ENCODE measurements at regions not wholly inside any gene's neighbourhood (a gene's known extent, or its start where the extent isn't known, plus 50 kb on each side); places are given as distances from the start of the nearest gene placed in this dataset.

GRCh38 chr9:10700915-10701314 lies 88.1 kb upstream of the PTPRD start:
- TF ChIP-seq, protein P1, sequence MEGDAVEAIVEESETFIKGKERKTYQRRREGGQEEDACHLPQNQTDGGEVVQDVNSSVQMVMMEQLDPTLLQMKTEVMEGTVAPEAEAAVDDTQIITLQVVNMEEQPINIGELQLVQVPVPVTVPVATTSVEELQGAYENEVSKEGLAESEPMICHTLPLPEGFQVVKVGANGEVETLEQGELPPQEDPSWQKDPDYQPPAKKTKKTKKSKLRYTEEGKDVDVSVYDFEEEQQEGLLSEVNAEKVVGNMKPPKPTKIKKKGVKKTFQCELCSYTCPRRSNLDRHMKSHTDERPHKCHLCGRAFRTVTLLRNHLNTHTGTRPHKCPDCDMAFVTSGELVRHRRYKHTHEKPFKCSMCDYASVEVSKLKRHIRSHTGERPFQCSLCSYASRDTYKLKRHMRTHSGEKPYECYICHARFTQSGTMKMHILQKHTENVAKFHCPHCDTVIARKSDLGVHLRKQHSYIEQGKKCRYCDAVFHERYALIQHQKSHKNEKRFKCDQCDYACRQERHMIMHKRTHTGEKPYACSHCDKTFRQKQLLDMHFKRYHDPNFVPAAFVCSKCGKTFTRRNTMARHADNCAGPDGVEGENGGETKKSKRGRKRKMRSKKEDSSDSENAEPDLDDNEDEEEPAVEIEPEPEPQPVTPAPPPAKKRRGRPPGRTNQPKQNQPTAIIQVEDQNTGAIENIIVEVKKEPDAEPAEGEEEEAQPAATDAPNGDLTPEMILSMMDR (IDR thresholded peaks at IDR 0.05; ENCODE audit: insufficient read depth, low read depth, low read length, missing control alignments) = no peak
- DNase-seq (ENCODE audit: low read depth) = no peak
- no peak overlapping the region for H3K4me3 ChIP-seq (ENCODE audit: low read length)

DNA sequence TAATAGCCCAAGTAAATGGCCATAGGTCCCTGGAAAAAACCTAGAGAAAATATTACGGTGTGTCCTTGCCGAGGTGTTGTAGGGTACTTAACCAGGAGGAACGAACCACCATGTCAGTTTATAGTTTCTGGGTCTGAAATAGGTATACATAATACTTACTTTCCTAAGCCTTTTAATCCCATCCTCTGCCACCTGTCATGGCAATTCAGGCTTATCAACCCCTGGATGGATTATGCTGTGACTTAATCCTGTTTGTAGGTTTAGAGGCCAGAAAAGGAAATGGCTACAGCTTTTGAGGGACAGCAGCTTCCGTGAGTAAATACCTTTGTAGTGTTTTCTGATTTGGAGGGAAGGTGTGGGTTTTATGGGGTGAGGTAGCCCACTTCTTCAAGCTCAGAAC lies 89.1 kb upstream of the PTPRD start:
- no peak overlapping the region for H3K4me3 ChIP-seq (ENCODE audit: low read length)
- TF ChIP-seq, protein P1 (IDR thresholded peaks at IDR 0.05; ENCODE audit: insufficient read depth, low read depth, low read length, missing control alignments) = no peak
- no peak for DNase-seq (ENCODE audit: low read depth)

DNA sequence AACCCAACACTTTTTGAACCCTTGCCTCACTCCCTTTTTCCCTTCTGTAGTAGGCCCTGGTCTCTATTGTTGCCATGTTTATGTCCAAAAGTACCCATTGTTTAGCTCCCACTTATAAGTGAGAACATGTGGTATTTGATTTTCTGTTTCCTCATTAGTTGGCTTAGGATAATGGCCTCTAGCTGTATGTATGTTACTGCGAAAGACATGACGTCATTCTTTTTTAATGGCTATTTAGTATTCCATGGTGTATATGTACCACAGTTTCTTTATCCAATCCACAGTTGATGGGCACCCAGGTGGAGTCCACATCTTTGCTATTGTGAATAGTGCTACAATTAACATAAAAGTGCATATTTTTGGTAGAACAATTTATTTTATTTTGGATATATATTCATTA lies 90.3 kb upstream of the PTPRD start:
- DNase-seq (ENCODE audit: low read depth) = no peak
- TF ChIP-seq, protein P1 (IDR thresholded peaks at IDR 0.05; ENCODE audit: insufficient read depth, low read depth, low read length, missing control alignments) = no peak
- no peak overlapping the region for H3K4me3 ChIP-seq (ENCODE audit: low read length)

DNA sequence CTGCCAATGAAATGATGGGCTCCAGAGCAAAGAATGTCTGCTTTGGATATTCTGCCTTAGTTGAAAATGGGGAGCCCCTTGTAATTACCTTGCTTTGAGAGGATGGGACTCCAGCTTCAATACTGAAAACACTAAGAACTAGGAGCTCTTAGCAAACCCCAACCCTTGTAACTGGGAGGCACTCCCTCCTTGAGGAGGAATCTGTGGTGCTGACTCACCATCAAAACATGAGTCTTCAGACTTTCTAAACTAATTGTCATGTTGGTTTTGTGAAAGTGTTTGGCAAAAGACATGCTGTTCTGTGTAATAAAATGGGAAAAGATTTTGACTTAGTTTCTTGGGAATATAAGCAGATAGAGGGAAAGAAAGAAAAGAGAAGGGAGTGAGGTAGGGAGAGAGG lies 91.9 kb upstream of the PTPRD start:
- no peak overlapping the region for H3K4me3 ChIP-seq (ENCODE audit: low read length)
- peak; percentile 70 for DNase-seq (ENCODE audit: low read depth)
- TF ChIP-seq, protein P1 (IDR thresholded peaks at IDR 0.05; ENCODE audit: insufficient read depth, low read depth, low read length, missing control alignments) = no peak

DNA sequence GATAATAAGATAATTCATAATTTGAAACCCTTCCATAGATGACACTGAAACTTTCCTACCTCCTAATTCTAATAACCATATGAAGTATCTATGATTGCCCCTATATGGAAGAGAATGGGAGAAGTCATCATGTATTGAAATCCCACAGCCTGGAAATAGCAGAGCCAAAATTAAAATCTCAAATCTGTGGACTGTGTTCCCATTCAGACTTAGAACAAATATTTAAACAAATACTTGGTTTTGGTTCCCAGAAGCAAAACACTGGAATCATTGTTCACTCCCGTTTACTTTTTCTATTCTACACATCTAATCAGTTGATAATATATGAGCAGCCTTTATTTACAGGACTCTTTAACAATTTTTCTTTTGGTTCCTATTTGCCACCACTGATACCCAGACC lies 92.6 kb upstream of the PTPRD start:
- no peak overlapping the region for H3K4me3 ChIP-seq (ENCODE audit: low read length)
- TF ChIP-seq, protein P1 (IDR thresholded peaks at IDR 0.05; ENCODE audit: insufficient read depth, low read depth, low read length, missing control alignments) = no peak
- no peak for DNase-seq (ENCODE audit: low read depth)

DNA sequence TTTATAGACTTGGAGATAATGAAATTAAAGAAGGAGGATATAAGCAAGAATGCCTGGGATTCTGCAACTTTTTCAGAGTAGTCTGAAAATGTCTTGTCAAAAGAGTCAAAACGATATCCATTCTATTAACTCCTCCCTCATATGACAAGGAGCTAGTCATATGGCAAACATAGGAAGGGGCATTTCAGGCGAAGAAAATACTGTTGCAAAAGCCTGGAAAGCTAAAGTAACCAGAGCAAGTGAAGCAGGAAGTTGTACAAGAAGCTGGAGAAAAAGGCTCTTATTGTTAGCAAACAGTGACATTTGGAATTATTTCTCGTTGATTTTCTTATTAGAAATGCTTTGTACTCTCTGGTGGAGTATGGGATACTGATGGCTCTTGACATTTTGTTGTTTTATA lies 94.0 kb upstream of the PTPRD start:
- TF ChIP-seq, protein P1 (IDR thresholded peaks at IDR 0.05; ENCODE audit: insufficient read depth, low read depth, low read length, missing control alignments) = no peak
- DNase-seq (ENCODE audit: low read depth) = peak; percentile 2
- no peak overlapping the region for H3K4me3 ChIP-seq (ENCODE audit: low read length)

DNA sequence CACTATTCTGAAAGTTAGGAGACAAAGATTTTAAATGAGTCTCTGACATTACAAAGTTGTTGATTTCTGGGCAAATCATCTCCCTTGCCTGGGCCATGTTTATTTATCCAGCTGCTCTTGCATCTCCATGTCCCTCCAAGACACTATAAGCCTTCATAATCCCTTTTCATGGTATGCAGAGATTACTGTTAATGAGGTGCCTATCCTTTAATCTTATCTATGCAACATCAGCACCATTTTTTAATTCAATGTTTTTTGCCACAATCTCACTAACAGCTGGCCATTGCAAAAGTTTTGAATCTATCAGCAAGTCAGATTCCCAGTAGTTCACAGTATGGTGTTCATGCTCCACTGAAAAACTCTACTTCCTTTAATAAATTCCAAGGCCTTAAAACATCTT lies 108.5 kb upstream of the PTPRD start:
- DNase-seq (ENCODE audit: low read depth) = no peak
- TF ChIP-seq, protein P1 (IDR thresholded peaks at IDR 0.05; ENCODE audit: insufficient read depth, low read depth, low read length, missing control alignments) = no peak
- H3K4me3 ChIP-seq (ENCODE audit: low read length) = no peak overlapping the region
